MM.1S (cell line): ENCODE measurements at regions not wholly inside any gene's neighbourhood (a gene's known extent, or its start where the extent isn't known, plus 50 kb on each side); places are given as distances from the start of the nearest gene placed in this dataset.
A peak's percentile ranks its signal among the peaks of the same experiment; 100 is the strongest.

ENCODE experiments used
- CTCF ChIP-seq: fragments of 300-600 bp; sonication (generic); IDR thresholded peaks from 2 replicates; pipeline ENCODE4 v1.5.1; 2016; ENCODE audit warnings: antibody characterized with exemption, low read length, mixed read lengths
- EZH2 ChIP-seq: fragments of 300-600 bp; sonication (generic); optimal IDR thresholded peaks from 2 replicates; pipeline ENCODE3; 2017; ENCODE audit warnings: low read depth, mild to moderate bottlenecking, antibody characterized with exemption, low read length, mixed read lengths

DNA sequence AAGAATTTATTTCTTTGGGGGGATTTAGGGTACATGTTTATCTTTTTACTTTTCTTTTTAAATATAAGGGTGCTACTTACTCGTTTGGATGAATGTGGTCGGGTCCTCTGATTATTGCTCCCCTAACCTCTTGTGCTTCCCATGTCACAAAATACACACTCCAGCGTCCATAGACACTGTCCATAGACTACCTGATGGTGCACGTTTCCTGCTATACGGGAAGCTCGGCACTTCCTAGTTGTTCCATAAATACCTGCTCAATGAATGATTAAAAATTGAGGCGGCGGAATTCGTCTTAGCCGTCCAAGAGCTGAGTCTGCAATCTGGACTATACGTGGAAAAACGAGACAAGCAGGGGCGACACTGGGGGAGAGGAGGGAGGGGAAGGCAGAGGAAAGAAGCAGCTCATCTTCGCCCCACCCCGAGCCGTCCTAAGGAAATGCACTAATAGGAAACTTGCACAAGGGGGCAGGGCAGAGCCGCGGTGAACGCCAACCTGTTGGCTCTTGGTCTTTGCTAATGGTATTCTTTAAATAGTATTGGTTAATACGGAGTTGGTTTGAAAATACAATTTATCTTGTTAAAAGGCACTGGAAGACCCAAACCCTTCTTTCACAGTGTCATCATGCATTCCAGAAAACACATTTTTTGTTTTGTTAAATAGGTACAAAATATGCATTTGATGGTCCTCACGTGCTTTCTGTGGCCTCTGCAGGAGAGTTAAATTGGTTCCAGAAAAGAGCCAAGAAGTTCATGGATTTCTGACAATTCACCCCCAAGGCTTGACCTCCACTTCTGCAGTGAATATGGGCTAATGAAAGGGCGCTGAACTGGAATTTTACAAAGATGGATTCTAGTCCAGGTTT, 73.0 kb upstream of the KCTD1 start:
- TF ChIP-seq CTCF, result peak; percentile 80
- no peak for TF ChIP-seq EZH2
